A673 (cell line): ENCODE measurements at regions not wholly inside any gene's neighbourhood (a gene's known extent, or its start where the extent isn't known, plus 50 kb on each side); places are given as distances from the start of the nearest gene placed in this dataset.

Source experiments
- BruUV-seq: library from RNA; stranded (reverse); fragments of 400-500 nt; replicated peaks from 2 replicates; lab custom pipeline; 2021; lab: Mats Ljungman, UMichigan
- CTCF ChIA-PET: fragments of 300-600 bp; sonication (Branson Sonifier 250); formaldehyde crosslinking; loops from one replicate; lab custom pipeline; 2022; ENCODE audit warnings: antibody characterized with exemption; lab: Charles Lee
- POLR2A ChIA-PET: fragments of 300-600 bp; sonication (Branson Sonifier 250); formaldehyde crosslinking; loops from one replicate; lab custom pipeline; 2022; ENCODE audit warnings: antibody characterized with exemption; ENCODE audit not compliant: low non-redundant PET; lab: Charles Lee
- DNase-seq: peaks from one replicate; pipeline ENCODE4 v3.0.0-alpha.2; 2015; ENCODE audit warnings: low spot score
- H3K27ac ChIP-seq: fragments of 200-600 bp; sonication (generic); 2 replicates; pipeline ENCODE4 v1.5.1; 2016; ENCODE audit warnings: mixed run types, low read depth, mild to moderate bottlenecking, mixed read lengths, antibody characterized with exemption, low read length; ENCODE audit not compliant: poor library complexity, severe bottlenecking
- H3K27me3 ChIP-seq: fragments of 200-600 bp; sonication (generic); replicated peaks from 2 replicates; pipeline ENCODE4 v1.6.1; 2017; ENCODE audit warnings: mixed run types, low read depth, mild to moderate bottlenecking, mixed read lengths, antibody characterized with exemption, low read length; ENCODE audit not compliant: insufficient read depth, poor library complexity
- H3K36me3 ChIP-seq: fragments of 200-600 bp; sonication (generic); 2 replicates; pipeline ENCODE4 v1.6.1; 2016; ENCODE audit warnings: mixed run types, mild to moderate bottlenecking, mixed read lengths, antibody characterized with exemption, low read length; ENCODE audit not compliant: insufficient read depth, poor library complexity, severe bottlenecking
- H3K4me1 ChIP-seq: fragments of 200-600 bp; sonication (generic); 2 replicates; pipeline ENCODE4 v1.6.1; 2017; ENCODE audit warnings: mixed run types, mild to moderate bottlenecking, mixed read lengths, antibody characterized with exemption, low read length; ENCODE audit not compliant: insufficient read depth, poor library complexity, severe bottlenecking
- H3K4me3 ChIP-seq: fragments of 200-600 bp; sonication (generic); 2 replicates; pipeline ENCODE4 v1.5.1; 2016; ENCODE audit warnings: low read depth, mixed run types, mild to moderate bottlenecking, mixed read lengths, low read length; ENCODE audit not compliant: poor library complexity, severe bottlenecking
- H3K9me3 ChIP-seq: fragments of 200-600 bp; sonication (generic); 2 replicates; pipeline ENCODE4 v1.6.1; 2016; ENCODE audit warnings: mixed run types, low read depth, mild to moderate bottlenecking, mixed read lengths, antibody characterized with exemption, low read length; ENCODE audit not compliant: poor library complexity, severe bottlenecking
- EZH2 ChIP-seq: fragments of 200-600 bp; sonication (generic); IDR thresholded peaks from 2 replicates; pipeline ENCODE4 v1.6.1; 2017; ENCODE audit warnings: borderline replicate concordance, low read depth, mild to moderate bottlenecking, mixed read lengths, antibody characterized with exemption, low read length; ENCODE audit not compliant: poor library complexity, severe bottlenecking
- intact Hi-C: fragments of 100-400 bp; cut with micrococcal nuclease; formaldehyde crosslinking; loops from one replicate; pipeline ENCODE4 v1.10.0; 2022; ENCODE audit not compliant: unreplicated experiment
- TF ChIP-seq, protein P1 (sequence below): fragments of 300-800, 200-600 bp; sonication (generic); conservative IDR thresholded peaks from 2 replicates; pipeline ENCODE4 v1.5.1; 2017; ENCODE audit warnings: low read depth, mild to moderate bottlenecking, antibody characterized with exemption, low read length, moderate library complexity, mixed read lengths

GRCh38 chr5:52419357-52419756 lies 368.4 kb upstream of the ITGA1 start:
- Histone ChIP-seq H3K9me3 (no peaks in the 10 kb centered on the region), H3K27me3 (no peaks in the 10 kb centered on the region), H3K27ac (no peak overlapping the region), H3K4me1 (peaks cover 24% of the 10 kb centered on the region), H3K36me3 (no peaks in the 10 kb centered on the region), H3K4me3 (no peak overlapping the region)
- ChIA-PET POLR2A (no interaction called here), CTCF (no interaction called here)
- BruUV-seq: no TSS peak
- intact Hi-C loops: loop anchor here (5.0 to 10.0 kb wide), 3 partner anchors 133 to 285 kb away; no protein-coding TSS in a partner anchor
- TF ChIP-seq EZH2: no peak
- TF ChIP-seq, protein P1, sequence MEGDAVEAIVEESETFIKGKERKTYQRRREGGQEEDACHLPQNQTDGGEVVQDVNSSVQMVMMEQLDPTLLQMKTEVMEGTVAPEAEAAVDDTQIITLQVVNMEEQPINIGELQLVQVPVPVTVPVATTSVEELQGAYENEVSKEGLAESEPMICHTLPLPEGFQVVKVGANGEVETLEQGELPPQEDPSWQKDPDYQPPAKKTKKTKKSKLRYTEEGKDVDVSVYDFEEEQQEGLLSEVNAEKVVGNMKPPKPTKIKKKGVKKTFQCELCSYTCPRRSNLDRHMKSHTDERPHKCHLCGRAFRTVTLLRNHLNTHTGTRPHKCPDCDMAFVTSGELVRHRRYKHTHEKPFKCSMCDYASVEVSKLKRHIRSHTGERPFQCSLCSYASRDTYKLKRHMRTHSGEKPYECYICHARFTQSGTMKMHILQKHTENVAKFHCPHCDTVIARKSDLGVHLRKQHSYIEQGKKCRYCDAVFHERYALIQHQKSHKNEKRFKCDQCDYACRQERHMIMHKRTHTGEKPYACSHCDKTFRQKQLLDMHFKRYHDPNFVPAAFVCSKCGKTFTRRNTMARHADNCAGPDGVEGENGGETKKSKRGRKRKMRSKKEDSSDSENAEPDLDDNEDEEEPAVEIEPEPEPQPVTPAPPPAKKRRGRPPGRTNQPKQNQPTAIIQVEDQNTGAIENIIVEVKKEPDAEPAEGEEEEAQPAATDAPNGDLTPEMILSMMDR: no peak
- no peak for DNase-seq

DNA sequence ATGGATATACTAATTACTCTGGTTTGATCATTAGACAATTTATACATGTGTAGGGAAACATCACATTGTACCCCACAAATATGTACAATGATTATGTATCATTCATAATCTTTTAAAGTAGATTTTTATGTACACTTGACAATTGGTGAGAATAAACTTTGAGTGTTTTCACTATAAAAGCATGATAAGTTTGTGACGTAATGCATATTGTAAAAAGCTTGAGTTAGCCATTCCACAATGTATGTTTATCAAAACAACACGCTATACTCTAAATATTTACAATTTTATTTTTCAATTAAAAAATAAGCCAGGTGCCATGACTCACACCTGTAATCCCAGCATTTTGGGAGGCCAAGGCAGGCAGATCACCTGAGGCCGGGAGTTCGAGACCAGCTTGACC lies 360.1 kb upstream of the ITGA1 start:
- Histone ChIP-seq H3K27me3 (no peaks in the 10 kb centered on the region), H3K4me3 (no peak overlapping the region), H3K9me3 (peaks cover 7% of the 10 kb centered on the region), H3K4me1 (no peaks in the 10 kb centered on the region), H3K36me3 (no peaks in the 10 kb centered on the region), H3K27ac (no peak overlapping the region)
- CTCF ChIA-PET: no interaction called here
- TF ChIP-seq, protein P1: no peak
- TF ChIP-seq EZH2: no peak
- BruUV-seq: no TSS peak
- DNase-seq: no peak
- intact Hi-C loops: no loop called here
- POLR2A ChIA-PET: no interaction called here

DNA sequence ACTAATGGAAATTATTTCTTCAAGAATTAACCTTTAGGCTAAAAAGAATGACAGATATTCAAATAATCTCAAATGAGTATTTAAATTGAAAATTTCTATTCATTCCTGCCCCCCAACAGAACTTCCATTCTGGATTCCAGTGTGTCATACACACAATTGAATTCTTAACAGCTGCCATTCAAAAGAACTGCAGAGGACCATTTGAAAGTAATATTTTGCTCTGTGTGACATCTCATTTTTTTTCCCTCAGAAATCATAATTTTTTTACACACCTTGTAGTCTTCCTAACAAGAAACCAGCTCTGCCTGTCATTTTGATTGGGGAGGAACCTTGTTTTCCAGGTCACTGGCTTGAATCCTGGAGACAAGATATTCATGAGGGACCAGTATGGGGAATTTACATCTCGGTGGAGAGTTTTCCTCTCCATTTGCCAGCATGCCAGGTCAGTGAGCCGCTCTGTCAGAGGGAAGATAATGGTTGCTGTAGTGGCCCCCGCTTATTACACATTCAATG lies 358.7 kb upstream of the ITGA1 start:
- intact Hi-C loops: no loop called here
- H3K9me3 ChIP-seq: peaks cover 7% of the 10 kb centered on the region
- H3K27ac ChIP-seq: no peak overlapping the region
- ChIA-PET POLR2A (no interaction called here), CTCF (no interaction called here)
- no peak for DNase-seq
- no peaks in the 10 kb centered on the region for H3K4me1 ChIP-seq
- no peak overlapping the region for H3K4me3 ChIP-seq
- no peaks in the 10 kb centered on the region for H3K36me3 ChIP-seq
- TF ChIP-seq, protein P1: no peak
- no peak for TF ChIP-seq EZH2
- BruUV-seq: no TSS peak
- H3K27me3 ChIP-seq: no peaks in the 10 kb centered on the region
